ENCODE measurements at regions not wholly inside any gene's neighbourhood (a gene's known extent, or its start where the extent isn't known, plus 50 kb on each side); places are given as distances from the start of the nearest gene placed in this dataset.

GRCh38 chr5:61701877-61702602 lies 370.0 kb downstream of the ZSWIM6 start:
- TF ChIP-seq CTCF (IDR thresholded peaks at IDR 0.05; ENCODE audit: low read depth, low read length) (no peak), POLR2A (IDR thresholded peaks at IDR 0.05; ENCODE audit: extremely low read depth, insufficient read length) (no peak)

Data from NB4 (cell line).